ENCODE measurements at regions not wholly inside any gene's neighbourhood (a gene's known extent, or its start where the extent isn't known, plus 50 kb on each side); places are given as distances from the start of the nearest gene placed in this dataset.
"Not testable (repeated sequence)": the region's sequence is repeated elsewhere in the genome, so short reads cannot be mapped to it uniquely, and the experiment has no call there.

GRCh38 chr7:65651174-65651573 is 221.7 kb upstream of the VKORC1L1 start:
- FAIRE-seq; dilution Hi-C loops (cut with MboI; ENCODE audit: extremely low pct_ligation_motif_present, low sequenced_read_pairs): not testable (repeated sequence)

GRCh38 chr7:65651826-65652592 is 220.9 kb upstream of the VKORC1L1 start:
- H3K9ac ChIP-seq (ENCODE audit: control insufficient read depth, extremely low read depth, insufficient read depth, low read length); H3K79me2 ChIP-seq (ENCODE audit: control insufficient read depth, insufficient read depth, low read length); H3K4me3 ChIP-seq (ENCODE audit: control insufficient read depth in 2 of 3, extremely low read depth in 1 of 3, insufficient read depth in 2 of 3, low read depth in 1 of 3, low read length in 3 of 3); H3K9me1 ChIP-seq (ENCODE audit: control insufficient read depth, extremely low read depth, insufficient read depth, low read length); H4K20me1 ChIP-seq (ENCODE audit: control insufficient read depth, extremely low read depth, insufficient read depth, low read length); FAIRE-seq; H3K4me1 ChIP-seq (ENCODE audit: control insufficient read depth, extremely low read depth, insufficient read depth, low read length); H2AFZ ChIP-seq (ENCODE audit: control insufficient read depth, low read length); H3K36me3 ChIP-seq (ENCODE audit: control insufficient read depth in 2 of 2, extremely low read depth in 1 of 2, insufficient read depth in 2 of 2, low read length in 2 of 2); H3K4me2 ChIP-seq (ENCODE audit: control insufficient read depth, extremely low read depth, insufficient read depth, low read depth, low read length); H3K9me3 ChIP-seq (ENCODE audit: control insufficient read depth, low read depth, low read length); dilution Hi-C loops (cut with MboI; ENCODE audit: extremely low pct_ligation_motif_present, low sequenced_read_pairs); DNase-seq (ENCODE audit: low read depth, low spot score); H3K27me3 ChIP-seq (ENCODE audit: control insufficient read depth, extremely low read depth, insufficient read depth, low read length); H3K27ac ChIP-seq (ENCODE audit: control insufficient read depth, insufficient read depth, low read length): not testable (repeated sequence)

More at GRCh38 chr7:65651174-65651573, 221.7 kb upstream of the VKORC1L1 start:
- not testable (repeated sequence) for H3K27ac ChIP-seq (ENCODE audit: control insufficient read depth, insufficient read depth, low read length); H3K9ac ChIP-seq (ENCODE audit: control insufficient read depth, extremely low read depth, insufficient read depth, low read length); H3K36me3 ChIP-seq (ENCODE audit: control insufficient read depth in 2 of 2, extremely low read depth in 1 of 2, insufficient read depth in 2 of 2, low read length in 2 of 2); H2AFZ ChIP-seq (ENCODE audit: control insufficient read depth, low read length); H3K9me3 ChIP-seq (ENCODE audit: control insufficient read depth, low read depth, low read length); H3K4me1 ChIP-seq (ENCODE audit: control insufficient read depth, extremely low read depth, insufficient read depth, low read length); H3K27me3 ChIP-seq (ENCODE audit: control insufficient read depth, extremely low read depth, insufficient read depth, low read length); DNase-seq (ENCODE audit: low read depth, low spot score); H3K9me1 ChIP-seq (ENCODE audit: control insufficient read depth, extremely low read depth, insufficient read depth, low read length); H3K4me2 ChIP-seq (ENCODE audit: control insufficient read depth, extremely low read depth, insufficient read depth, low read depth, low read length); H3K79me2 ChIP-seq (ENCODE audit: control insufficient read depth, insufficient read depth, low read length); H3K4me3 ChIP-seq (ENCODE audit: control insufficient read depth in 2 of 3, extremely low read depth in 1 of 3, insufficient read depth in 2 of 3, low read depth in 1 of 3, low read length in 3 of 3); H4K20me1 ChIP-seq (ENCODE audit: control insufficient read depth, extremely low read depth, insufficient read depth, low read length)

GRCh38 chr7:65652669-65653068 is 220.2 kb upstream of the VKORC1L1 start:
- H3K36me3 ChIP-seq (ENCODE audit: control insufficient read depth in 2 of 2, extremely low read depth in 1 of 2, insufficient read depth in 2 of 2, low read length in 2 of 2); H3K9ac ChIP-seq (ENCODE audit: control insufficient read depth, extremely low read depth, insufficient read depth, low read length); H3K4me3 ChIP-seq (ENCODE audit: control insufficient read depth in 2 of 3, extremely low read depth in 1 of 3, insufficient read depth in 2 of 3, low read depth in 1 of 3, low read length in 3 of 3); H2AFZ ChIP-seq (ENCODE audit: control insufficient read depth, low read length); H3K4me1 ChIP-seq (ENCODE audit: control insufficient read depth, extremely low read depth, insufficient read depth, low read length); H3K4me2 ChIP-seq (ENCODE audit: control insufficient read depth, extremely low read depth, insufficient read depth, low read depth, low read length); H3K79me2 ChIP-seq (ENCODE audit: control insufficient read depth, insufficient read depth, low read length); H4K20me1 ChIP-seq (ENCODE audit: control insufficient read depth, extremely low read depth, insufficient read depth, low read length); DNase-seq (ENCODE audit: low read depth, low spot score); H3K9me1 ChIP-seq (ENCODE audit: control insufficient read depth, extremely low read depth, insufficient read depth, low read length); FAIRE-seq; H3K9me3 ChIP-seq (ENCODE audit: control insufficient read depth, low read depth, low read length); dilution Hi-C loops (cut with MboI; ENCODE audit: extremely low pct_ligation_motif_present, low sequenced_read_pairs); H3K27ac ChIP-seq (ENCODE audit: control insufficient read depth, insufficient read depth, low read length); H3K27me3 ChIP-seq (ENCODE audit: control insufficient read depth, extremely low read depth, insufficient read depth, low read length): not testable (repeated sequence)

- H3K27me3 ChIP-seq (ENCODE audit: control insufficient read depth, extremely low read depth, insufficient read depth, low read length); dilution Hi-C loops (cut with MboI; ENCODE audit: extremely low pct_ligation_motif_present, low sequenced_read_pairs); FAIRE-seq; H3K79me2 ChIP-seq (ENCODE audit: control insufficient read depth, insufficient read depth, low read length); H3K9me3 ChIP-seq (ENCODE audit: control insufficient read depth, low read depth, low read length); H3K4me1 ChIP-seq (ENCODE audit: control insufficient read depth, extremely low read depth, insufficient read depth, low read length); H3K27ac ChIP-seq (ENCODE audit: control insufficient read depth, insufficient read depth, low read length); H3K9ac ChIP-seq (ENCODE audit: control insufficient read depth, extremely low read depth, insufficient read depth, low read length); DNase-seq (ENCODE audit: low read depth, low spot score); H2AFZ ChIP-seq (ENCODE audit: control insufficient read depth, low read length); H3K4me3 ChIP-seq (ENCODE audit: control insufficient read depth in 2 of 3, extremely low read depth in 1 of 3, insufficient read depth in 2 of 3, low read depth in 1 of 3, low read length in 3 of 3); H3K36me3 ChIP-seq (ENCODE audit: control insufficient read depth in 2 of 2, extremely low read depth in 1 of 2, insufficient read depth in 2 of 2, low read length in 2 of 2); H3K9me1 ChIP-seq (ENCODE audit: control insufficient read depth, extremely low read depth, insufficient read depth, low read length); H3K4me2 ChIP-seq (ENCODE audit: control insufficient read depth, extremely low read depth, insufficient read depth, low read depth, low read length); H4K20me1 ChIP-seq (ENCODE audit: control insufficient read depth, extremely low read depth, insufficient read depth, low read length): not testable (repeated sequence)
Measured at GRCh38 chr7:65656494-65657188, 216.2 kb upstream of the VKORC1L1 start.

- H3K9me3 ChIP-seq (ENCODE audit: control insufficient read depth, low read depth, low read length); H2AFZ ChIP-seq (ENCODE audit: control insufficient read depth, low read length); dilution Hi-C loops (cut with MboI; ENCODE audit: extremely low pct_ligation_motif_present, low sequenced_read_pairs); H3K27me3 ChIP-seq (ENCODE audit: control insufficient read depth, extremely low read depth, insufficient read depth, low read length); H3K4me2 ChIP-seq (ENCODE audit: control insufficient read depth, extremely low read depth, insufficient read depth, low read depth, low read length); H3K9ac ChIP-seq (ENCODE audit: control insufficient read depth, extremely low read depth, insufficient read depth, low read length); H3K4me1 ChIP-seq (ENCODE audit: control insufficient read depth, extremely low read depth, insufficient read depth, low read length); FAIRE-seq; H3K4me3 ChIP-seq (ENCODE audit: control insufficient read depth in 2 of 3, extremely low read depth in 1 of 3, insufficient read depth in 2 of 3, low read depth in 1 of 3, low read length in 3 of 3); DNase-seq (ENCODE audit: low read depth, low spot score); H3K36me3 ChIP-seq (ENCODE audit: control insufficient read depth in 2 of 2, extremely low read depth in 1 of 2, insufficient read depth in 2 of 2, low read length in 2 of 2); H3K9me1 ChIP-seq (ENCODE audit: control insufficient read depth, extremely low read depth, insufficient read depth, low read length); H3K79me2 ChIP-seq (ENCODE audit: control insufficient read depth, insufficient read depth, low read length); H3K27ac ChIP-seq (ENCODE audit: control insufficient read depth, insufficient read depth, low read length); H4K20me1 ChIP-seq (ENCODE audit: control insufficient read depth, extremely low read depth, insufficient read depth, low read length): not testable (repeated sequence)
Measured at GRCh38 chr7:65683362-65683761, 189.5 kb upstream of the VKORC1L1 start.

All from keratinocyte (primary cell).